HUES64 (cell line): ENCODE measurements at regions not wholly inside any gene's neighbourhood (a gene's known extent, or its start where the extent isn't known, plus 50 kb on each side); places are given as distances from the start of the nearest gene placed in this dataset.
"Not testable (repeated sequence)": the region's sequence is repeated elsewhere in the genome, so short reads cannot be mapped to it uniquely, and the experiment has no call there.

Source experiments
- H3K27ac ChIP-seq: 2 replicates; pipeline ENCODE4 v1.7.0; 2013; ENCODE audit warnings: low read depth, low read length, inconsistent platforms
- H3K27me3 ChIP-seq: 2 replicates; pipeline ENCODE4 v1.6.1; 2013; ENCODE audit warnings: mild to moderate bottlenecking, low read length; ENCODE audit not compliant: insufficient read depth
- H3K36me3 ChIP-seq: 2 replicates; pipeline ENCODE4 v1.6.1; 2013; ENCODE audit warnings: mild to moderate bottlenecking, low read length; ENCODE audit not compliant: insufficient read depth
- H3K4me1 ChIP-seq: 2 replicates; pipeline ENCODE4 v1.6.1; 2013; ENCODE audit warnings: mild to moderate bottlenecking, low read length, moderate library complexity; ENCODE audit not compliant: insufficient read depth
- H3K4me3 ChIP-seq: 2 replicates; pipeline ENCODE4 v1.5.1; 2013; ENCODE audit warnings: mild to moderate bottlenecking, low read length, moderate library complexity
- H3K9ac ChIP-seq: 2 replicates; pipeline ENCODE4 v1.6.1; 2013; ENCODE audit warnings: mild to moderate bottlenecking, low read depth, low read length
- H3K9me3 ChIP-seq: 2 replicates; pipeline ENCODE4 v1.6.1; 2013; ENCODE audit warnings: low read depth, low read length; ENCODE audit not compliant: insufficient read depth
- WGBS: fragments of 150-250, 120-280 bp; methylation state at CpG from one replicate; pipeline ENCODE4 v1.1.7; 2013; ENCODE audit warnings: missing lambda C conversion rate; 5-methylcytosine and 5-hydroxymethylcytosine counted together

DNA sequence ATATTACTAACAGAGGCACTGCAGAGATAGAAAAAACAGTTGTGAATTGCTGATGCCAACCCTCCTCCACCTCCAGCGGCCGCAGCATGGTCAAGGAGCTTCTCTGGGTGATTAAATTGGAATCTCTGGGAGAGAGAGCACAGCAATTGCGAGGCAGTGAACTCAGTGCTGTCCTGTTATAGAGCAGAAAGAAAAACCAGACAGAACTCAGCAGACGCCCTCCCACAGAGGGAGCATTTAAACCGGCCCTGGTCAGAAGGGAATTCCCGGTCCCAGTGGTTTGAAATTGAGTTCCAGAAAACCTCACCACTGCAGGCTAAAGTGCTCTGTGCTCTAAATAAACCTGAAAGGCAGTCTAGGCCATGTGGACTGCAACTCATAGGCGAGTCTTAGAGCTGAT, 175.4 kb downstream of the SQOR start:
- no peak overlapping the region for H3K27ac ChIP-seq
- H3K9me3 ChIP-seq: no peaks in the 10 kb centered on the region
- no peaks in the 10 kb centered on the region for H3K4me1 ChIP-seq
- H3K36me3 ChIP-seq: no peaks in the 10 kb centered on the region
- H3K9ac ChIP-seq: no peak overlapping the region
- 88% methylated on average over 7 of the region's 7 CpGs for WGBS
- H3K27me3 ChIP-seq: no peaks in the 10 kb centered on the region
- H3K4me3 ChIP-seq: no peak overlapping the region

DNA sequence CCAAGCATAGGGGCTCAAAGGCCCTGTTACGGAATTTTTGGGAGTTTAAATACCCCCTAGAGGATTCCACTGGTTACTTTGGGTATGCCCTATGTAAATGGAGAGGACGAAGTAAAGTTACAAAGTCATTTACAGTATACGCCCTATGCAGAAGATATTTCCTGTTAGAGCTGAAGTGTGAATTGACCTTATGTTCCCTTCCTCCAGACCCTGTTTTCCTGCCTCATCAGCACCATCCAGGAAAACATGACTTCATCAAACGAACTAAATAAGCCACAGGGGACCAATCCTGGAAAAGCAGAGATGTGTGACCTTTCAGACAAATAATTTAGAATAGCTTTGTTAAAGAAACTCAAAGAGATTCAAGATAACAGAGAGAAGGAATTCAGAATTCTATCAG, 177.4 kb downstream of the SQOR start:
- Histone ChIP-seq H3K9ac (no peak overlapping the region), H3K4me3 (no peak overlapping the region), H3K4me1 (no peaks in the 10 kb centered on the region), H3K27ac (no peak overlapping the region), H3K9me3 (no peaks in the 10 kb centered on the region), H3K27me3 (no peaks in the 10 kb centered on the region), H3K36me3 (no peaks in the 10 kb centered on the region)
- WGBS: 92% methylated on average over 4 of the region's 4 CpGs

DNA sequence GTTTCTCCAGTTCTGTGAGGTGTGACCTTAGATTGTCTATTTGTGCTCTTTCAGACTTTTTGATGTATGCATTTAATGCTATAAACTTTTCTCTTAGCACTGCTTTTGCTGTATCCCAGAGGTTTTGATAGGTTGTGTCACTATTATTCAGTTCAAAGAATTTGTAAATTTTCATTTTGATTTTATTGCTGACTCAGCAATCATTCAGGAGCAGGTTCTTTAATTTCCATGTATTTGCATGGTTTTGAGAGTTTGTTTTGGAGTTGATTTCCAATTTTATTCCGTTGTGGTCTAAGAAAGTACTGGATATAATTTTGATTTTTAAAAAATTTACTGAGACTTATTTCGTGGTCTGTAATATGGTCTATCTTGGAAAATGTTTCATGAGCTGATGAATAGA, 182.7 kb downstream of the SQOR start:
- not testable (repeated sequence) for H3K9me3 ChIP-seq, H3K27me3 ChIP-seq, H3K9ac ChIP-seq, H3K4me3 ChIP-seq, H3K27ac ChIP-seq, H3K36me3 ChIP-seq, H3K4me1 ChIP-seq
- 96% methylated on average over 2 of the region's 2 CpGs for WGBS

DNA sequence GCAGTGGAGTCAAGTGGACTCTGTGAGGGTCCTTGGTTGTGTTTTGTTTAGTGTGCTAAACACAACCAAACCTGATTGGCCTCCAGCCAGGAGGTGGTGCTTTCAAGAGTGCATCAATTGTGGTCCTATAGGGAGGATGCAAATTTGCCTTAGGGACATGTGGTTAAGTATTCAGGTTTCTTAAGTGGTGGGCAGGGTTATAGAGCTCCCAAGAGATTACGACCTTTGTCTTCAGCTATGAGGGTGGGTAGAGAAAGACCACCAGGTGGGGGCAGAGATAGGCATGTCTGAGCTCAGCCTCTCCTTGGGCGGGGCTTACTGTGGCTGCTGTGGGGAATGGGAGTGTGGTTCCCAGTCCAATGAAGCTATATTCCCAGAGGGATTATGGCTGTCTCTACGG, 186.6 kb downstream of the SQOR start:
- Histone ChIP-seq H3K4me3 (no peak overlapping the region), H3K4me1 (no peaks in the 10 kb centered on the region), H3K9me3 (no peaks in the 10 kb centered on the region), H3K27ac (no peak overlapping the region), H3K36me3 (no peaks in the 10 kb centered on the region), H3K9ac (no peak overlapping the region), H3K27me3 (no peaks in the 10 kb centered on the region)
- 80% methylated on average over 3 of the region's 3 CpGs for WGBS

DNA sequence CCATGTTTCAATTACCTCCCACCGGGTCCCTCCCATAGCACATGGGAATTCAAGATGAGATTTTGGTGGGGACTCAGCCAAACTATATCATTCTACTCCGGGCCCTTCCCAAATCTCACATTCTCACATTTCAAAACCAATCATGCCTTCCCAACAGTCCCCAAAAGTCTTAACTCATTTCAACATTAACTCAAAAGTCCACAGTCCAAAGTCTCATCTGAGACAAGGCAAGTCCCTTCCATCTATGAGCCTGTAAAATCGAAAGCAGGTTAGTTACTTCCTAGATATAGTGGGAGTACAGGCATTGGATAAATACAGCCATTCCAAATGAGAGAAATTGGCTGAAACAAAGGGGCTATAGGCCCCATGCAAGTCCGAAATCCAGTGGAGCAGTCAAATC, 188.1 kb downstream of the SQOR start:
- H3K9ac ChIP-seq, H3K27me3 ChIP-seq, H3K27ac ChIP-seq, H3K36me3 ChIP-seq, H3K4me3 ChIP-seq, H3K4me1 ChIP-seq, H3K9me3 ChIP-seq: not testable (repeated sequence)
- WGBS: 96% methylated on average over 4 of the region's 4 CpGs

DNA sequence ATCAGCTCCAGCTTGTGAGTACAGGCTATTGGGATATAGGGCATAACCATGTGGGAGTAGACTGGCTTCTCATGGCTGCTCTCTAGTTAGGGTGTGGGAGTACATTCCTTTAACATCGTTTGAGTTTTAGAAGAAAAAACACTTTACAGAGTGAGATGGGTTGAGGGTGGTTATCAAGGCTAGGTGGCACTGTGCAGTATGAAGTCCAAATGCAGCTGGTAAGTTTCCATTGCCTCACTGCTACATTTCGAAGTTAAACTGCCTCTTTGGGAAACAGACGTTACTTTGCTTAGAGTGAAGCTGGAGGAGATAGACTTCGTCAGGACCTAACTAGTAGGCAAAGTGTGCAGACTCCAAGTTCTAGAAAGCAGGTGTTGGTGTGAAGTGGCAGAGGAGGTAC, 192.4 kb downstream of the SQOR start:
- no peak overlapping the region for H3K9ac ChIP-seq
- no peaks in the 10 kb centered on the region for H3K4me1 ChIP-seq
- WGBS: 91% methylated on average over 4 of the region's 4 CpGs
- H3K27ac ChIP-seq: no peak overlapping the region
- H3K36me3 ChIP-seq: no peaks in the 10 kb centered on the region
- H3K4me3 ChIP-seq: no peak overlapping the region
- no peaks in the 10 kb centered on the region for H3K27me3 ChIP-seq
- H3K9me3 ChIP-seq: no peaks in the 10 kb centered on the region

DNA sequence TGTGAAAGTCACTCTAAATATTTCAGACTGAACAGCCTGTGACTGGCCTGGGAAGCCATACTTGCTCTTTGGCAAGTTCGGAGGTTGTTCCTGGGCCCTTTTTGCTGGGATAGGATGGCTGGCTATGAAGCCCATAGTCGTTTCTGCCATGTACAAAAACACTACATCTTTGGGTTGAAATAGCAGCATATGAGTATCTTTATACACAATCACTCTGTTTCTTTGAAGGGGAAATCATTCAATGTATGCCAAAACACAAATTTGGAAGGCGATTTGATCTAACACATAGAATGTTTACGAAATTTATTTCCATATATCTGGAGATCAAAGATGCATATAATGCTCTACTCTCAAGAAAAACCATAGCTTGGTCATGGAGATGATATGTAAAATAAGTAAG, 192.9 kb downstream of the SQOR start:
- H3K9me3 ChIP-seq: no peaks in the 10 kb centered on the region
- WGBS: 100% methylated on average over 2 of the region's 4 CpGs
- no peaks in the 10 kb centered on the region for H3K36me3 ChIP-seq
- H3K9ac ChIP-seq: no peak overlapping the region
- no peak overlapping the region for H3K27ac ChIP-seq
- H3K4me3 ChIP-seq: no peak overlapping the region
- no peaks in the 10 kb centered on the region for H3K27me3 ChIP-seq
- H3K4me1 ChIP-seq: no peaks in the 10 kb centered on the region

DNA sequence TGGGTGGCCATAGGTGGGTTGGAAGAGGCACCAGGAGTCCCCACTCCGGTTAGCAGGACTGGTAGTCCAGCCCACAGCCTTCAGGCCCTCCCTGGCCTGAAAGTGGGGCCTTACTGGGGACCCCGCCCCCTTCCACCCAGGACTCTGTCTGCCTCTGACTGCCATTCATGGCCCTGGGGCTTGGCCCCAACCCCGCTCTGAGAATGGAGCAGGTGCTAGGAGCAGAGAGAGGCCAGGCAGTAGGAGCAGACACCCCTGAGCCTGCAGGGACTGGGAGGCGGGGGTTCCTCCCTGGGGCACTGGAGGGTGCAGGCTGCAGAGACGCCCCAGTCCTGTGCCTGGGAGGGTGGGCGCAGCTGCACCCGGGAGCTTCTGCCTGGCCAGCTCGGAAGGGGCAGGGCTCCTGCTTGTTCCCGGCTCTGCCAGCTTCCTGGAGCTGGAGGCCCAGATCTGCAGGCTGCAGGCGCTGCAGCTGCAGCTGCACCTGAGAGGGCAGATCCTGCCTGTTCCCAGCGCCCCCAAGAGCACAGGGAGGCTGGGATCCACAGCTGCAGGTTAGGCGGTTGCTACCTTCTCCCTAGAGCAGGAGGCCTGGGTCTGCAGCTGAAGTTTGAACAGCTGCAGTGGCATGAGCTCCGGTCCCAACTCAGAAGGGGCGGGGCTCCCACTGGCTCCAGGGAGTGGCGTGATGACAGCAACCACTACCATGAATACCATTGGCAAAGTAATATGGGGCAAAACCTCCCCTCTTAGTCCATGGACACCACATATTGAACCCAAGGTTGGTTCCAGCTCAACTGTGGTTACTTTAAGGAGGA, 194.7 kb downstream of the SQOR start:
- no peaks in the 10 kb centered on the region for H3K9me3 ChIP-seq
- no peak overlapping the region for H3K9ac ChIP-seq
- no peaks in the 10 kb centered on the region for H3K27me3 ChIP-seq
- no peak overlapping the region for H3K27ac ChIP-seq
- no peaks in the 10 kb centered on the region for H3K4me1 ChIP-seq
- no peak overlapping the region for H3K4me3 ChIP-seq
- WGBS: 92% methylated on average over 15 of the region's 15 CpGs
- H3K36me3 ChIP-seq: no peaks in the 10 kb centered on the region

DNA sequence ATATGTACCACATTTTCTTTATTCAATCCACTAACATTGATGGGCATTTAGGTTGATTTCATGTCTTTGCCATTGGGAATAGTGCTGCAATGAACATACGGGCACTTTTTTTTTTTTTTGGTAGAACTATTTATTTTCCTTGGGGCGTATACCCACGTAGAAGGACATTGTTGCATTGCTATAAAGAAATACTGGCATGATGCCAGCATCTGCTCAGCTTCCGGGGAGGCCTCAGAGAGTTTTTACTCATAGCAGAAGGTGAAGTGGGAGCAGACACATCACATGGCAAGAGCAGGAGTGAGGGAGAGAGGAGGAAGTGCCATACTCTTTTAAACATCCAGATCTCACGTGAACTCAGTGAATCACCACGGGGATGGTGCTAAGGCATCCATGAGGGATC, 197.0 kb downstream of the SQOR start:
- H3K27ac ChIP-seq: no peak overlapping the region
- WGBS: 75% methylated on average over 6 of the region's 6 CpGs
- no peaks in the 10 kb centered on the region for H3K27me3 ChIP-seq
- H3K36me3 ChIP-seq: no peaks in the 10 kb centered on the region
- H3K4me3 ChIP-seq: no peak overlapping the region
- no peaks in the 10 kb centered on the region for H3K9me3 ChIP-seq
- no peak overlapping the region for H3K9ac ChIP-seq
- no peaks in the 10 kb centered on the region for H3K4me1 ChIP-seq

DNA sequence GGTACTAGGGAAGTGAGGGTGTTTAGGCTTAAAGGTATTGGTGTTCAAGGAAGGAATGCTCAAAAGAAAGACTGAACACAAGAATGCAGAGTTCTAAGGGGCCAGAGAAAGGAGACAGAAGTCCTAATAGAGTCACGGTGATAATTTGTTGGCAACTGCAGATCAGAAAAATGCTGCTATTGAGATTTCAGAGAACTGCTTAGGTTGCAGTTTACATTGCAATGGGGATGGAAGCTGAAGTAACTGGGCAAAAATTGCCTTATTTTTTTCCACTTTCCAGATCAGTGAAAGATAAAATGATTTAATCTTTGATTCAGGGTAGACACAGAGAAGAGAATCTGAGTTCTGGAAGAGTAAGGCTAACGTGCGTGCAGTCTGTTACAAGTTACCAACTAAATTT, 199.8 kb downstream of the SQOR start:
- Histone ChIP-seq H3K9me3 (no peaks in the 10 kb centered on the region), H3K27me3 (no peaks in the 10 kb centered on the region), H3K36me3 (no peaks in the 10 kb centered on the region), H3K9ac (no peak overlapping the region), H3K4me1 (no peaks in the 10 kb centered on the region), H3K4me3 (no peak overlapping the region), H3K27ac (no peak overlapping the region)
- WGBS: 94% methylated on average over 3 of the region's 3 CpGs

DNA sequence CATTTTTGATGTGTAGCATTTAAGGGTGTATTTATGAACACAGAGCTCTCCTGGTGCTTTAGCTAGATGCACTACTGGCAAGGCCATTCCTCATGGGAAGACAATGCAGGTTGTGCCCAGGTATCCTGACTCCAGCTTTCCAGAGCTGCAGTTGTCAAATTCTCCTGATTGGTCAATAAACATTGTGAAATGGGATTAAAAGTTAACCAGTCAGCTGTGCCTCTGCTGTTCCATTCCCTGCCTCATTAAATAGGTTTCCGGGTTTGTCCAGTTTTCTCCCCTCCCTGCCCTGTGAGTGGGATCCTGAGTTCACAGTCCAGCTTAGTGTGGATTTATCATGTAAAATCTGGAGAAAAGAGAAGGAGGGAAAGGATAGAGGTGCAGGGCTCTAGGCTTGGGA, 207.3 kb downstream of the SQOR start:
- H3K27me3 ChIP-seq: no peaks in the 10 kb centered on the region
- no peak overlapping the region for H3K27ac ChIP-seq
- H3K9ac ChIP-seq: no peak overlapping the region
- no peaks in the 10 kb centered on the region for H3K36me3 ChIP-seq
- whole genome bisulfite sequencing: 100% methylated on average over 1 of the region's 1 CpG
- H3K4me1 ChIP-seq: no peaks in the 10 kb centered on the region
- no peak overlapping the region for H3K4me3 ChIP-seq
- H3K9me3 ChIP-seq: no peaks in the 10 kb centered on the region

DNA sequence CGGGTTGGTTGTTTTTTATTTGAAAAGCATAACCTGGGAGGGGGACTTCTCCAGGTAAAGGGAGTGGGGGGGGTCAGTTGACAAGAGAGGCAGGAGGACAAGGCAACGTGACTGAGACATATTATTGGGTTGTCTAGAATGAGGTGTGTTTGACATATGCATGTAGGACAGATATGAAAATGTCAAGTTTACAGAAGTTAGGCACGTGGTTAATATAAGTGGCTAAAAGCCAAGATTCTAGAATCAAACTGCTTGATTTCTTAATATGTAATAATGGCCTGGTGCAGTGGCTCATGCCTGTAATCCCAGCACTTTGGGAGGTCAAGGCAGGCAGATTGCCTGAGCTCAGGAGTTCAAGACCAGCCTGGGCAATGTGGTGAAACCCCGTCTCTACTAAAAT, 212.8 kb downstream of the SQOR start:
- peaks cover 12% of the 10 kb centered on the region for H3K9me3 ChIP-seq
- no peak overlapping the region for H3K9ac ChIP-seq
- WGBS: 93% methylated on average over 4 of the region's 4 CpGs
- no peaks in the 10 kb centered on the region for H3K4me1 ChIP-seq
- no peak overlapping the region for H3K27ac ChIP-seq
- no peak overlapping the region for H3K4me3 ChIP-seq
- no peaks in the 10 kb centered on the region for H3K36me3 ChIP-seq
- H3K27me3 ChIP-seq: no peaks in the 10 kb centered on the region
